NCI-H82 treated with DMSO at 0.1 percent for 48 hours (cell line): ENCODE measurements at regions not wholly inside any gene's neighbourhood (a gene's known extent, or its start where the extent isn't known, plus 50 kb on each side); places are given as distances from the start of the nearest gene placed in this dataset.

Experiments used
- DNase-seq: peaks from one replicate; lab custom pipeline; 2025; ENCODE audit not compliant: unreplicated experiment; lab: John Stamatoyannopoulos, UW

DNA sequence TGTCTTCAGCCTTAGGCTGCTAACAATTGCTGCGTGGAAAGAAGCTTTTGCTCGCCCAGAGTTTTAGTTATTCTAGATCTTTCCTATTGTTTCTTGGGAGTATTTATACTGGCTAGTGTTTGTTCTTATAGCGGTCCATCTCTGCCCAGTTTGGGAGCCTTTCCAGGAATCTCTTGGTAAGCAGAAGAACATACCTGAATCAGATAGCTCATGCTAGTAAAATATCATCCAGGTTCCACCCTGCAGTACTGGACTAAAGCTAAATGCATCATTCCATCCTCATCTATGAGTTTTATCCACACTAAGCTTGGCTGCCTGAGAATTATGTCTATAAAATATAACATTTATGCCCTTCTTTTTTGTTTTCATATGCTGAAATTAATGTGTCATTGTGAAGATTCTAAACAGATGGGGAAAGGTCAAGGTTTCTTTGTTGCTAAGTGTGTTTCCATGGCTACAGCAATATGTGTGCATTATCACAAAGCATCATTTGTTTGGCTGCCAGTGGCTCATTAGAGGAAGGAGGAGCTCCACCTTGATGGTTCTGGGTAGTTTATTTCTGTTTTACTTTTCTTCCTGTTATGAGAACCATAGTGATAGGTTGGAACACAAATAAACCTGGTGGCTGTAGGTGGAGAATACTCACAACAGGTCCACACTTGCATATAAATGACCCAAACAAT lies 182.8 kb downstream of the PIK3C3 start:
- DNase-seq: no peak

DNA sequence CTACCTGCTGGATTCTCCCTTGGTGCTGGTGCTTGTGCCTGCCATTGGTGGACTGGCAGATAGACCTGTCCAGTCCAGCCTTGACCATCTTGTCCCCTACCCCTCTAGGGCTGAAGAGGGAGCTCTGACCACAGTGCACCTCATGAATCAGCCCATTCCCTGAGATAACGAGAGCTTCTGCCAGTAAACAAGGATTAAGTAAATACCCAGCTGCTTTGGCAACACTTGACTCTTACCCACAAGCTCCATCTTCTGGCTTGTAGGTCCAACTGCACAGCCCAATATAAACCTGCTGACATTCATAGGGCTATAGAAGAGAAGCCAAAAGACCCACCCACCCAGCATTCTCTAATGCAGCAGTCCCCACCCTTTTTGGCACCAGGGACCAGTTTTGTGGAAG lies 186.4 kb downstream of the PIK3C3 start:
- DNase-seq: peak; percentile 38

DNA sequence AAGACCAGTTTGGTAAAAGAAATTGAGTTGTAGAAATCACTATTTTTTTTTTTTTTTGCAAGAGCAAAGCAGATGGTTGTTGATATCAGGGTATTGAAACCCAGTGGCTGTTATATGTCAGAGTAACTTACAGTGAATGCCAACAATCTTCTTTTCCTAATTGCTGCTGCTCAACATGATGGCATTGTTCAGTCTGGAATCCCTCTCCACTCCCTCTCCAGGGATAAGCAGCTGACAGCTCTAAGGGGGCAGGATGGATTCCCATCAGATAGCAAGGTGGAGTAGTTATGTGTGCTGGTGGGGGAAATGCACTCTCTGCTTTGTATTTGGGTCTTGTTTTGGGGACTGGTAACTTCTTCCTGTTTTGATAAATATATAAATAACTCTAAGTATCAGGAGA lies 200.0 kb downstream of the PIK3C3 start:
- DNase-seq: peak; percentile 39

DNA sequence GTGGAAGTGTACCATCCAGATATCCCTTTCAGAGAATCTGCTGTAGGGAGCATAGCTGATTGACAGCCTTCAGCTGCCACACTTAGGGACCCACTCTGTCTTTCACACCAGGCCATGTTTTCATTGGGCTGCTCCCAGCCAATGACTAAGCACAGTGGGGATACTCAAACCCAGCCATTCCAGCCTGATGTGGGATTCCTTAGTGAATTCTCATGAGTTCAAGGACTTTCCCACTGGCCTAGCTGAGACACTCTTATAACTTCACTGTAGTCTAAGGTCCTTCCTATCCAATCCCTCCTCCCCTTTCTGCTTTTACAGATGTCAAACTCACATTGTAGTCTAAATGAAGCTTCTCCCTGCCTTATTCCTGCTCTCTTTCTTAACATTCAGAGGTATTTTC lies 201.2 kb downstream of the PIK3C3 start:
- no peak for DNase-seq

DNA sequence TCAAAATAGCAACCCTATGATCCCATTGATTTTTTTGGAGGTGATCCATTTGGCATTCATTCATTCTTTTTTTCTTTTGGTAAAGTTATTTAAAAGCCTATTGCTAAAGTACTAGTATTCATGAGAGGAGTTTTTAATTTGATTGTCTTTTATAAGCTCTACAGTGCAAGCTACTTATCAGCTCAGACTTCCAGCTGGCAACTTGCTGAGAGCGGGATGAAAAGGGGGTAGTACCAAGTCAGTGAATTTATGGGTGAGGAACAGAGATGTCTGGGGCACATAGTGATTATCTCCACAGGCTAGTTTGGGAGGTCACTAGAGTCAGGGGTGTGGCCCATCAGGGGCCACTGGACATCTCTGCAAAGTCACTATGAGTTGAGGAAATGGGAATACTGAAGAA lies 202.4 kb downstream of the PIK3C3 start:
- peak; percentile 97 for DNase-seq

DNA sequence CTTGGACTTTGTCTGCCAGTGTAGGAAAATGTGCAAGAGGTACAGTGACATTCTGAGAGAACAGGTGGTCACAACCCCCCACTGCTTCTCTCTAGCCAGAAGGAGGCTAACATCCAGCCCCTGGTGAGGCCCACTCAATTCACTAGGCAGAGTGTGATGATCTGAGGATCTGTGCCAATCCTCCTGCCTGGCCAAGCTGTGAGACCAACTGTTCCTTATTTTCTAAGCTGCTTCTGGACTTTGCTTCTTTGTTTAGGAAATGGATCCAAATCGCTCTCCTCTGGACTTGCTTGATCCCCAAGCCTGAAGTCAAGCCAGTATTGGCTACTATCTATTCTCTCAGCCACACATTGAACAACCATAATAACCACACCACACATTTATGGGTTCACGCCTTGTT lies 202.8 kb downstream of the PIK3C3 start:
- peak; percentile 92 for DNase-seq

DNA sequence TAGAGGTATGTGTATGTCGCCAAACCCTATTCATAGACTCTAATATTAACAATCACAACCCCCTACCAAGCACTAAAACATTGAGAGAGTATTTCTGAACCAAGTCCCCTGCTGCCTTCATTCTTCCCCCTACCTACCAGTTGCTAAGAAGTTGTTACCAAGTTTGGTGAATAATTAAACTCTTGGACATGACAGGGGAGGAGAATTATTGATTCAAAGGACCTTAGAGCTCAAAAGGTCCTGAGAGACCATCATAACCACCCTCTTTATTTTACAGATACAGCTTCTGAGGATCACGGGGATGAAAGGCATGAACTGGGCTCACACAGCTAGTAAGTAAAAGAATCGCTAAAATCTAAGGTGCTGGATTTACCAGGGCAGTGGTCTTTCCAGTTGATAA lies 204.1 kb downstream of the PIK3C3 start:
- DNase-seq: no peak

DNA sequence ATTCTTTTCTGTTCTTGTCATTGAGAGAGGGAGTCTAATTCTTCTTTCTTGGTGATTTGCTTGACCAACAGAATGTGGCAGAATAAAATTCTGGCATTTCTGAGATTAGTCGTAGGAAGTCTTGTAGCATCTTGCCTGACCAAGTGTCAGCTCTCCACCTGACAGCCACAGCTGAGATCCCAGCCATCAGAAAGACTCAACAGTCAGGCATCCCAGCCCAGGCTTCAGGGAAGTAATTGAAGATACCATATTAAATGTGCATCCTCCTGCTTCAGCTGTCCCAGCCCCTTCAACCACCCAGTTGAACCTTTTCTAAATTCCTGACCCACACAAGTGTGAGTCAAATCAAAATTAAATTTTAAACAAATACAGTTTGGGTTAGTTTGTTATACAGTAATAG lies 208.3 kb downstream of the PIK3C3 start:
- no peak for DNase-seq

DNA sequence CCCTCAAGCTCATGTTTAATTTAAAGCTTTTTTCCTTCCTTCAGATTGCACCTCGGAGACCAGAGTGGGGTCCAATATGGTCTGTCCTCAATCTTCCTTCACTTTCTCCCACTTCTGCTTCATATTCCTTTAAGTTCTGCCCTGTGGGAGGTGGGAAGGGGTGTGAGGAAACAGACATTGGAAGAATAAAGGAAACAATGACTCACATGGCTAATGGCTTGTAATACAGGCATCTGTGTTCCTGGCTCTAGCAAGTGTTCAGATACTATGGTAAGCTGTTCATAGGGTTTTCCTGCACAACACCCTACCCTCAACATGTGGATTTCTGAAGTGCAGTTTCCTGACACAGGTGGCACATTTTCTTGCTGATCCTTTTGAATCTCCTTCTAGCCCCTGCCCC lies 209.5 kb downstream of the PIK3C3 start:
- DNase-seq: no peak

DNA sequence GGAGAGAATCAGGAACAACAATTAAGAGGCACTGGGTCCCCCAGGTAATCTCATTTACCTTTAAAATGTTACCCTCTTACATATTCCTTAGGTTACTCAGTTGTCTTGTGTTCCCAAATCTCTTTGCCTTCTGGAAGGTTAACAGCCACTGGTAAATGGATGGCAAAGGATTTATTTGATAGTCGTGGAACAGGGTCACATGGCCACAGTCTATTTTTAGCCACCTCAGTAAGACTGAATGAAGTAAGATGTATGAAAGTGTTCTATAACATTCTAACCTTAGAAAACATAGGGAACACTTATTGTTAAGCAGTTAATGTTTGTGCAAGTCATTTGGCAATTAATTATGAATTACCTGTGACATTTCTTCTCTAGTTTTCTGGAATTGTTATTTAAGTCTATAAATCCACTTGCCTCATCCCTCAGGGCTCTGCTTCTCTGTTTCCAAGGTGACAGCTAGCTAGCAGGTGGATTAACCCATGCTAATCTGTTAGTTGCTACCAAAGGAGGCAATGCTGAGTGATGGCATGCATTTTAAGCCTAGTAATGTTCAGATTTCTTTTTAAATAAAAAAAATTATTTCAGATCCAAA lies 211.0 kb downstream of the PIK3C3 start:
- peak; percentile 69 for DNase-seq

DNA sequence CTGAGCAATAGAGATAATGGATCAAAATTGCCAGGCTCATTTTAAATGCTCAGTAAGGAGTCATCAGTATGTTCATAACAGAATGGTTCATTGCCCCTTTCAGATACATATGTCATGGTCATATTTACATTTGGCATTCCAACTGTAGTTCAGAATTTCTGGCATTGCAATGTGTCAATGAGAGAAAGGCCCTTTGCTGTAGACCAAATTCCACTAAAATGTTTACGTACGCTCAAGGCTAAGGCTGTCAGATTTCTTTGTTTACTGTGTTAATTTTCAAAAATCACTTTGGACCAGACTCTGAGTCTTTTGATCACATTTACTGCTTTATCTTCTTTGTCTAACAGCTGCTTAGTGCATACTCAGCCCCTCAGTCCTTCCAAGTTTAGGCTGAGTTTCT lies 213.5 kb downstream of the PIK3C3 start:
- DNase-seq: no peak

DNA sequence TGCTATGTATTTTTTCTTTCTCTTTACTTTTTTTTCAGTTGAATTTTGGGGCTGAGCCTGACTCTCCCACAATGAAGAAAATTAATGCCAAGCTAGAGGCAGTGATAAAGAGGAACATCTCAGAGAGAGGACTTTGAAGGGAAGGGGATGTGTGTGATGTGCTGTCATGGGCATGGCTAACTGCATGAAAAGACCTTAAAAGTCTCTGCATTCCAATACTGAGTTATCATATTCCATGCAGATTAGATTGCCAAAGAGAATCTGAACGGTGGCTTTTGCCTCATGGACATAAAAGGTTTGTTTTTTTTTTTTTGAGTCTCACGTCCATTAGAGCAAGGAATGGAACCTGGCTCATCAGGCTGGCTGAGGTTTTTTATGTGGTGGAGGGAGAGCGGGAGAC lies 213.9 kb downstream of the PIK3C3 start:
- DNase-seq: no peak

DNA sequence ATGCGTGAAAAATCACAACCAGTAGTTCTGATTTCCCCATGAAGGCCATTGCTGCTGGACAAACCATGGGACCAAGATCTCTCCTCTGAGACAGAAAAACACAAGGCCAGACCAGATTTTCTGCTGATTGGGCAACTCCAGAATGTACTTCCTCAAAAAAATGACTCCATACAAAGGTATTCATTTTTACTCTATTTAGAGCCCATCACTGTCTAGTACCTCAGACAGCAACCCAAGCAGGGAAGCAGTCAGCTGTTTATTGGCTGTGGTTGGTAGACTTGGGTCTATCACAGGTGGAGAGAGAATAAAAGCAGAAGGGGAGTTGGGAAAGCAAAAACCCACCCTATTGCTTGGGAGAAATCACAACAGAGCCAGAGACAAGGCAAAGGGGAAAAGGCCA lies 219.9 kb downstream of the PIK3C3 start:
- no peak for DNase-seq

DNA sequence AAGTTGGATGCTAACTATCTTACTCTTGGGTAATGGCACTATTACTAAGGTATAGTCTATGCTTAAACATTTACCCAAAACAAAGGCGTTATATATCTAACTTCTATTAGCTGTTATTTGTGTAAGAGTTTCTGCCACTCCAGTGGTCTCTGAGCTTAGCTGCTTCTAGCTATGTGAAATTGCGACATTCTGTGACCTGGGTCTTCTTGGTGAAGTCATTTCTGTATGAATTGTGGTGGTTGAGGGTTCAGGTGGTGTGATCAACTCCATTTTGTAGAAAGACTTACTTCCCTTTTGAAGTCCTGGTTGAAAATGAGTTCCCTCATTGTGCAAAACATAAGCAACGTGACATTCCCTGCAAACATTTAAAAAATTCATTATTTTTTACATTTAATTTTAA lies 221.6 kb downstream of the PIK3C3 start:
- DNase-seq: no peak

DNA sequence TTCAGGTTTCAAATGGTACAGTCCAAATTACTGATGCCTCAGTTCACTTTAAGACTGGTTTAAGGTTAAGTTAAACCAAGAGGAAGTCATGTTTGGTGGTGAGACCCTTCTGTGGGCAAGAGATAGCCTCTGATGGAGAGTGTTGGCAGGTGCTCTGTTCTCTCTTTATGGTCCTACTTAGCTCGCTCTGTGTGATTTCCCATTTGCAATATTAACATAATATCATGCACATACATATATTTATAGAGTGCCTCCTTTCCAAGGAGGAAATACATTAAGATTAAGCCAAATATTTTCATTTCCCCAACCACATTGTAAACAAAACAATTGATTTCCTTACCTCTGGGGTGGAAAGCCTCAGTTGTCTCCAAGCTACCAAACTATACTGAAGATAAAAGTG lies 222.4 kb downstream of the PIK3C3 start:
- DNase-seq: no peak

DNA sequence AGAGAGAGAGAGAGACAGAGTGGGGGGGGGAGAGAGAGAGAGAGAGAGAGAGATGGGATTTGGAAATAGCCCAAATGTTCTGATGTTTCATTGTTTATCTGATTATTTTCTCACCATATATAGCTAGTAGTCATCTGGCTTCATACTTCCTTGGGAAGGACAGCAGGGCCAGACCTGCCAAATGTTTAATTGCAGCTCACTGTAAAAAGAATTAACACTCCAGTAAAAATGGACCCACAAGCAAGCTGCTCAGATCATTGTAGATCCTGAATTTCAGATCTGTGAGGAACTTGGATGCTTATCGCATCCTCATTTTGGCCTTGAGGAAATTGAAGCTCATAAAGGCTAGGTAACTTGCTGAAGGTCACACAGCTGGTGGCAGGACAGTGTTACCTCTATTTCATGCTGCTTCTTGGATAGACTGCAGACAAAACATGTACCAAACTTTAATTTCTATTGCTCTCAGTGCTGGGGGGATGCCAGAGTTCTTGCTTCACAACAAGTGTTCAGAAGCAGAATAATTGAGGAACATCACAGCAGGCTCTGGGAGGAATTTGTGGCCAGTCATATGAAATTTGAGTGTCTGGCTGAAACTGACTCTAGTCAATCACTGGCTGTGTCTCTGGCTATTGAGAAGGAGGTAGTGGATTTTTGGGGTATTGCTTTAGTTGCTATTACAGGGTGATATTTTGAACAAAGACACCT lies 223.5 kb downstream of the PIK3C3 start:
- DNase-seq: no peak

DNA sequence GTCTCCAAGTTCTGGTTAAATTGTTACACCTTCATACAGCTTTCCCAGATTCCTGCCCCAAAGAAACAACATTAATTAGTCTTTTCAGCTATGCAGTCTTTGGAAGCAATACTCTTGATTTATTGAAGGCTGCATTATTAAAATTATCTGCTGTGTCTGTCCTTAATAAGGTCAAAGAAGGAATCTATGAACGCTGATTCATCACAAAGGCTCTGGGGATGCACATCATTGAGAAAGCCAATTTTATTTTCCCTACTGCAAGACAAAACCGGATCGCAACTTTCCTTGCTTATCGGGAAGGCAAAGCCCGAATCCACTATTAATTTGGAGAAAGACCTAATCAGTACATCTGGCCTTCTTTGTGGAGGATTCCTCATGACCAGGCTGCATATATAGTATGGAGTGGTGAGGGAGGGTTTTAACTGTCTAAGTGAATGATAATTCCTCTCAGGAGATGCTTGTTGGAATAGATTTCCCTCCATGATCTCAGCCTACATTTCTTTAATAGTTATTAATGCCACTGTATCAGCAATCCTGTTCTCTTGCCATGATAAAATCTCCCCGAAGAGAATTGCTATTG lies 224.6 kb downstream of the PIK3C3 start:
- DNase-seq: no peak

DNA sequence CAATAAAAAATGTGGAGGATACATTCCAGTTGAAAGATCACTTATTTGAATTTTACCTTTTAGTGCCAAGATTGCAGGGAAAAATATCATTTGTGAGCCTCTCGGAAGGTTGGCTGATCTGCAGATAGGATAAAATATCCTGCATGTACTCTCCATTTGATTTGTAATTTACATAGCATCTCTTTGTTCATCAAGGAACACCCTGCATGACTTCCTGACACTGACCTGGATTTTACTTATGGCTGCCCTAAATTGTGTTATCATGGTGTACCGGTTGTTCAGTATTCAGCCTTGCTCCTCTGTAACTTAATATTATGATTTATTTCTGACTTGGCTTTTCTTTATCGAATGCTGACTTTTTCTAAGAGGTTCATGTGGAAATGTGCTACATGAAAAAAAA lies 226.4 kb downstream of the PIK3C3 start:
- no peak for DNase-seq

DNA sequence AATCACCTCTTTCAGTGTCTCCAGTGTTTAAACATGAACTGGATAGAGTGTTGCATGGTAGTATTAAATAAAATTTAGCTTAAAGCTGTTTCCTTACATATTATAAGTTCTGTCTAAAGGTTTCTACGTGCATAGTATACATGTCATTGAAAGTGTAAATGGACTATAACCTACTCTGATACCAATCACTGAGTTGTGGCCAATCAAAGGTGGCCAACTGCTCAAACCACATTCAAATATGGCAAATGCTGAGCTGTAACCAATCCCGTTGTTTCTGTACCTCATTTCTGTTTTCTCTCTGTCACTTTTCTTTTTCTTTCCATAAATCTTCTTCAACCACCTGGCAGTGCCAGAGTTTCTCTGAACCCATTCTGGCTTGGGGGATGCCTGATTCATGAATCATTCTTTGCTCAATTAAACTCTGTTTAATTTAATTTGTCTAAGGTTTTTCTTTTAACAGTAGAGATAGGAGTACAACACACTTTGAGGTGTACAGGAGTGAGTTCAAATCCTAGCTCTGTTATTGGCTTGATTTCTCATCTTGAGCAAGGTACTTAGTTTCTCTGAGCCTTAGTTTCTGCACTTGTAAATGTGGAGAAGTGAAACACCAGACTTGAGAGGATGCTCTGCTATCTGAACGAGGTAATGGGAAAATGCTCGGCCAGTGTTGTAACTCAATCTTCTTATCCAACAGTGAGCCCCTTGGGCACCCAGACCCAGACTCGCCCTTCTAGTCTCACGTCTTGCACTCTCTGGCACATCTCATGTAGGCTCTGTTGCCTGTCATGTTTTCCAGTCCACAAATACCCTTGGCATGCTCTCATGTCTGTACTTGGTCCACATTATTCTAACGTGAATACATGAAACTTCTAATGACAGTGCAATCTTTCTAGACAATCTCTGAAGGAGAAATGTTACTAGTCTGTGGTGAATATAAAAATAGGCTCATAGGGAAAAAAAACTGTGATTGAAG lies 228.0 kb downstream of the PIK3C3 start:
- DNase-seq: no peak

DNA sequence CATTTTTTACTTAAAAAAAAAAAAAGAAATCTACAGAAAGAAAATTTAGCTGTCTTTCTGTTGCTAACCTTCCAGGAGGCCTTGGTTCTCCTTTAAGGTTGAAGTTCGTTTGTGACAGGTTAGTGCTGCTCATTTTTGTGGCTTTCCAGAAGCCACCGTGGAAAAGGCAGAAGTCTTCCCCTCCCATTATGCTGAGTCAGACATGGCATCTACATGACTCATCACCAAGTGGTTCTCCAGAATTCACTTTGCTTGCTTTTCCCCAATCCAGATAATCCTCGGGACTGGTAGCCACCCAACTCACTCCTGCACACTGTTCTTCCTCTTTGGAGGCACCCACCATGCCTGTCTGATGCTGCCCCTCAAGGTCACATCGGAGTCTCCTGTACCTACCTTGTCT lies 228.7 kb downstream of the PIK3C3 start:
- no peak for DNase-seq
